ENCODE measurements at regions not wholly inside any gene's neighbourhood (a gene's known extent, or its start where the extent isn't known, plus 50 kb on each side); places are given as distances from the start of the nearest gene placed in this dataset.

- Histone ChIP-seq H3K9me3 (no peaks in the 10 kb centered on the region), H3K4me1 (no peaks in the 10 kb centered on the region), H3K27ac (no peak overlapping the region), H3K27me3 (no peaks in the 10 kb centered on the region), H3K4me3 (no peak overlapping the region), H3K36me3 (no peaks in the 10 kb centered on the region)
- DNase-seq (ENCODE audit: low spot score in 2 of 2) = no peak
- TF ChIP-seq POLR2AphosphoS5 (IDR thresholded peaks at IDR 0.05) (no peak), CTCF (IDR thresholded peaks at IDR 0.05) (no peak), POLR2A (IDR thresholded peaks at IDR 0.05) (no peak)
- intact Hi-C loops (cut with DNase I; ENCODE audit: low total_unique reads) = no loop called here
Measured at GRCh38 chr5:6252581-6252980, 125.8 kb downstream of the MED10 start.

GRCh38 chr5:6251565-6252102 is 126.7 kb downstream of the MED10 start:
- no peaks in the 10 kb centered on the region for H3K27me3 ChIP-seq
- no peak overlapping the region for H3K27ac ChIP-seq
- DNase-seq (ENCODE audit: low spot score in 2 of 2) = no peak

GRCh38 chr5:6250121-6250520 is 128.2 kb downstream of the MED10 start:
- no peaks in the 10 kb centered on the region for H3K36me3 ChIP-seq
- H3K27me3 ChIP-seq = no peaks in the 10 kb centered on the region
- H3K9me3 ChIP-seq = no peaks in the 10 kb centered on the region
- no peak for TF ChIP-seq CTCF (IDR thresholded peaks at IDR 0.05)
- TF ChIP-seq POLR2AphosphoS5 (IDR thresholded peaks at IDR 0.05) = no peak
- TF ChIP-seq POLR2A (IDR thresholded peaks at IDR 0.05) = no peak
- intact Hi-C loops (cut with DNase I; ENCODE audit: low total_unique reads) = no loop called here
- no peak overlapping the region for H3K27ac ChIP-seq
- no peaks in the 10 kb centered on the region for H3K4me1 ChIP-seq
- no peak overlapping the region for H3K4me3 ChIP-seq
- DNase-seq (ENCODE audit: low spot score in 2 of 2) = no peak

More at GRCh38 chr5:6251565-6252102, 126.7 kb downstream of the MED10 start:
- H3K9me3 ChIP-seq = no peaks in the 10 kb centered on the region
- no peaks in the 10 kb centered on the region for H3K36me3 ChIP-seq
- TF ChIP-seq POLR2A (IDR thresholded peaks at IDR 0.05) (no peak), CTCF (IDR thresholded peaks at IDR 0.05) (no peak)
- no peak overlapping the region for H3K4me3 ChIP-seq
- no peaks in the 10 kb centered on the region for H3K4me1 ChIP-seq
- intact Hi-C loops (cut with DNase I; ENCODE audit: low total_unique reads) = no loop called here

- H3K4me1 ChIP-seq = no peaks in the 10 kb centered on the region
- no peak for DNase-seq (ENCODE audit: low spot score in 2 of 2)
- TF ChIP-seq POLR2AphosphoS5 (IDR thresholded peaks at IDR 0.05) (no peak), CTCF (IDR thresholded peaks at IDR 0.05) (no peak), POLR2A (IDR thresholded peaks at IDR 0.05) (no peak)
- H3K36me3 ChIP-seq = no peaks in the 10 kb centered on the region
- intact Hi-C loops (cut with DNase I; ENCODE audit: low total_unique reads) = no loop called here
- no peak overlapping the region for H3K27ac ChIP-seq
- H3K9me3 ChIP-seq = no peaks in the 10 kb centered on the region
- no peak overlapping the region for H3K4me3 ChIP-seq
- H3K27me3 ChIP-seq = no peaks in the 10 kb centered on the region
Measured at GRCh38 chr5:6248132-6248531, 130.2 kb downstream of the MED10 start.

- no peaks in the 10 kb centered on the region for H3K4me1 ChIP-seq
- H3K27ac ChIP-seq = no peak overlapping the region
- intact Hi-C loops (cut with DNase I; ENCODE audit: low total_unique reads) = no loop called here
- no peaks in the 10 kb centered on the region for H3K27me3 ChIP-seq
- H3K36me3 ChIP-seq = no peaks in the 10 kb centered on the region
- no peaks in the 10 kb centered on the region for H3K9me3 ChIP-seq
- DNase-seq (ENCODE audit: low spot score in 2 of 2) = no peak
- TF ChIP-seq POLR2A (IDR thresholded peaks at IDR 0.05) = no peak
- TF ChIP-seq CTCF (IDR thresholded peaks at IDR 0.05) = no peak
- no peak for TF ChIP-seq POLR2AphosphoS5 (IDR thresholded peaks at IDR 0.05)
- no peak overlapping the region for H3K4me3 ChIP-seq
Measured at GRCh38 chr5:6246820-6247437, 131.4 kb downstream of the MED10 start.

Measured in breast epithelium (tissue), 4 donors.